B cell (primary cell): ENCODE measurements at regions not wholly inside any gene's neighbourhood (a gene's known extent, or its start where the extent isn't known, plus 50 kb on each side); places are given as distances from the start of the nearest gene placed in this dataset.

ENCODE experiments used
- ATAC-seq: fragments of 200-7000 bp; cut with Tn5 transposase; one replicate; pipeline ENCODE4 v1.10.0; 2021; ENCODE audit warnings: low read depth, mild to moderate bottlenecking, moderate number of reproducible peaks, moderate library complexity
- CTCF ChIA-PET: fragments of 350-600 bp; sonication (Branson Sonifier 250); formaldehyde crosslinking; loops from one replicate; lab custom pipeline; 2021; ENCODE audit warnings: antibody characterized with exemption, inconsistent platforms; lab: Charles Lee
- POLR2A ChIA-PET: fragments of 350-600 bp; sonication (Branson Sonifier 250); formaldehyde crosslinking; loops from one replicate; lab custom pipeline; 2021; ENCODE audit warnings: antibody characterized with exemption; lab: Charles Lee
- DNase-seq: peaks from one replicate; pipeline ENCODE4 v3.0.0; 2013
- H2AFZ ChIP-seq: 2 replicates; pipeline ENCODE4 v1.6.1; 2012; ENCODE audit warnings: mild to moderate bottlenecking, low read depth, low read length; ENCODE audit not compliant: insufficient read depth, poor library complexity, severe bottlenecking
- H3K27ac ChIP-seq, 2 donors: 1 replicate in 1 of 2; 2 replicates in 1 of 2; pipeline ENCODE4 v1.5.1; 2012 to 2013; ENCODE audit warnings: low read length in 2 of 2, mild to moderate bottlenecking in 2 of 2, moderate library complexity in 1 of 2
- H3K27me3 ChIP-seq, 4 experiments: fragments of 200-600 bp in 1 of 4; sonication (generic) in 1 of 4; replicated peaks in 1 of 4; 1 replicate in 2 of 4; 2 replicates in 2 of 4; pipeline versions ENCODE4 v1.6.1 to v1.7.0; 2013 to 2016; ENCODE audit warnings: low read length in 3 of 4, mild to moderate bottlenecking in 2 of 4, mixed read lengths in 1 of 4, moderate library complexity in 1 of 4; ENCODE audit not compliant: insufficient read depth in 4 of 4, control insufficient read depth in 3 of 4; ENCODE audit errors: control extremely low read depth in 1 of 4
- H3K36me3 ChIP-seq, 2 experiments: replicated peaks in 1 of 2; 1 replicate in 1 of 2; 2 replicates in 1 of 2; pipeline versions ENCODE4 v1.6.1 to v1.7.1; 2013; ENCODE audit warnings: low read length in 1 of 2; ENCODE audit not compliant: insufficient read depth in 2 of 2, control insufficient read depth in 1 of 2; ENCODE audit errors: control extremely low read depth in 1 of 2, extremely low read depth in 1 of 2
- H3K4me1 ChIP-seq, 2 donors: fragments of 200-600 bp in 1 of 2; sonication (generic) in 1 of 2; 1 replicate in 1 of 2; 2 replicates in 1 of 2; pipeline versions ENCODE4 v1.5.1 to v1.6.1; 2013 to 2017; ENCODE audit warnings: low read length in 2 of 2; ENCODE audit not compliant: control insufficient read depth in 2 of 2, insufficient read depth in 2 of 2
- H3K4me2 ChIP-seq: replicated peaks from 2 replicates; pipeline ENCODE3; 2012; ENCODE audit warnings: mild to moderate bottlenecking, low read depth, low read length; ENCODE audit not compliant: poor library complexity, severe bottlenecking
- H3K4me3 ChIP-seq, 5 experiments: fragments of 200-600 bp in 1 of 5; sonication (generic) in 1 of 5; 1 replicate in 3 of 5; 2 replicates in 2 of 5; pipeline versions ENCODE4 v1.5.1 to v1.7.0; 2011 to 2016; ENCODE audit warnings: low read length in 4 of 5, mild to moderate bottlenecking in 4 of 5, low read depth in 2 of 5, control low read depth in 1 of 5, moderate library complexity in 1 of 5; ENCODE audit not compliant: insufficient read depth in 1 of 5; ENCODE audit errors: control extremely low read depth in 1 of 5, extremely low read depth in 1 of 5
- H3K79me2 ChIP-seq: fragments of 200-600 bp; sonication (generic); one replicate; pipeline ENCODE4 v1.6.0; 2016; ENCODE audit warnings: low read length; ENCODE audit not compliant: control insufficient read depth, insufficient read depth
- H3K9ac ChIP-seq: fragments of 200-600 bp; sonication (generic); 2 replicates; pipeline ENCODE4 v1.6.1; 2017; ENCODE audit warnings: mild to moderate bottlenecking, low read length, moderate library complexity
- H3K9me3 ChIP-seq, 3 donors: one replicate each; pipeline versions ENCODE4 v1.6.1 to v1.7.1; 2013; ENCODE audit warnings: low read length in 2 of 3; ENCODE audit not compliant: control insufficient read depth in 2 of 3, insufficient read depth in 1 of 3; ENCODE audit errors: control extremely low read depth in 1 of 3
- H4K20me1 ChIP-seq: 2 replicates; pipeline ENCODE4 v1.6.0; 2012; ENCODE audit warnings: mild to moderate bottlenecking, low read length; ENCODE audit not compliant: insufficient read depth, control insufficient read depth, poor library complexity, severe bottlenecking
- H3K27ac Mint-ChIP-seq: one replicate; pipeline ENCODE4 v1.8.0; 2021; ENCODE audit warnings: mixed read lengths
- H3K27me3 Mint-ChIP-seq: one replicate; pipeline ENCODE4 v1.8.0; 2021; ENCODE audit warnings: mixed read lengths
- H3K4me1 Mint-ChIP-seq: one replicate; pipeline ENCODE4 v1.8.0; 2021; ENCODE audit warnings: mixed read lengths
- H3K4me3 Mint-ChIP-seq: one replicate; pipeline ENCODE4 v1.8.0; 2021; ENCODE audit warnings: mixed read lengths
- H3K9me3 Mint-ChIP-seq: one replicate; pipeline ENCODE4 v1.8.0; 2022; ENCODE audit warnings: mixed read lengths; ENCODE audit not compliant: insufficient read depth
- EZH2 ChIP-seq: IDR thresholded peaks from 2 replicates; pipeline ENCODE4 v1.6.1; 2012; ENCODE audit warnings: borderline replicate concordance, low read depth, mild to moderate bottlenecking, moderate library complexity, low read length; ENCODE audit not compliant: insufficient read depth, poor library complexity, severe bottlenecking
- WGBS: methylation state at CpG from one replicate; pipeline ENCODE4 v1.1.5; 2013; ENCODE audit warnings: missing lambda C conversion rate; ENCODE audit not compliant: insufficient coverage; 5-methylcytosine and 5-hydroxymethylcytosine counted together
- intact Hi-C: fragments of 100-400 bp; cut with micrococcal nuclease; formaldehyde crosslinking; loops from one replicate; pipeline ENCODE4 v1.10.0; 2022
- TF ChIP-seq, protein P1 (sequence below): fragments of 200-600 bp; IDR thresholded peaks from one replicate; pipeline ENCODE4 v1.8.0; 2022; ENCODE audit warnings: antibody characterized with exemption, mild to moderate bottlenecking

DNA sequence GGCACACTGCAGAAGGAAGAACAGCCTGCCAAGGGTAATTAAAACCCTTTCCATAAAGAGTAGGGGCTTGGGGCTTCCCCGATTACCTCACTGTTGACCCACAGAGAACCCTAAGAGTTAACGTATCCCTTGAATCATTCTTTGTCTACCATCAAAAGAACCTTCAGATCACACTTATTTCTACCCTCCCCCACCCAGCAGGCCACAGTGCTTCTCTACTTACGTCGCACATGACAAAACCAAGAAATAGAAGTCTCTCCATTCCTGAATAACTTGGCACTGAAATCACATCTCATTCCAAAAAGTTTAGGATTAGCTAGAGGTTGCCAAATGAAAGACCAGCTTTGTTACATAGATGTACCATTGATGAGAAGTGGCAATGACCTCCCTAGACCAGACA lies 268.7 kb upstream of the GAS1 start:
- Histone ChIP-seq H3K79me2 (no peaks in the 10 kb centered on the region), H4K20me1 (no peaks in the 10 kb centered on the region), H3K9ac (no peak overlapping the region), H3K4me1 (no peaks in the 10 kb centered on the region), H3K4me3 (no peak overlapping the region), H3K27ac (no peak overlapping the region), H2AFZ (no peak overlapping the region), H3K27me3 (no peaks in the 10 kb centered on the region), H3K9me3 (no peaks in the 10 kb centered on the region), H3K36me3 (no peaks in the 10 kb centered on the region), H3K4me2 (no peak overlapping the region)
- 93% methylated on average over 2 of the region's 4 CpGs for WGBS
- Mint-ChIP-seq H3K4me3 (no peak overlapping the region), H3K9me3 (no peaks in the 10 kb centered on the region), H3K4me1 (no peaks in the 10 kb centered on the region), H3K27me3 (no peaks in the 10 kb centered on the region), H3K27ac (no peak overlapping the region)
- ATAC-seq (no peak), DNase-seq (no peak)
- intact Hi-C loops: no loop called here
- TF ChIP-seq EZH2: no peak
- TF ChIP-seq, protein P1, sequence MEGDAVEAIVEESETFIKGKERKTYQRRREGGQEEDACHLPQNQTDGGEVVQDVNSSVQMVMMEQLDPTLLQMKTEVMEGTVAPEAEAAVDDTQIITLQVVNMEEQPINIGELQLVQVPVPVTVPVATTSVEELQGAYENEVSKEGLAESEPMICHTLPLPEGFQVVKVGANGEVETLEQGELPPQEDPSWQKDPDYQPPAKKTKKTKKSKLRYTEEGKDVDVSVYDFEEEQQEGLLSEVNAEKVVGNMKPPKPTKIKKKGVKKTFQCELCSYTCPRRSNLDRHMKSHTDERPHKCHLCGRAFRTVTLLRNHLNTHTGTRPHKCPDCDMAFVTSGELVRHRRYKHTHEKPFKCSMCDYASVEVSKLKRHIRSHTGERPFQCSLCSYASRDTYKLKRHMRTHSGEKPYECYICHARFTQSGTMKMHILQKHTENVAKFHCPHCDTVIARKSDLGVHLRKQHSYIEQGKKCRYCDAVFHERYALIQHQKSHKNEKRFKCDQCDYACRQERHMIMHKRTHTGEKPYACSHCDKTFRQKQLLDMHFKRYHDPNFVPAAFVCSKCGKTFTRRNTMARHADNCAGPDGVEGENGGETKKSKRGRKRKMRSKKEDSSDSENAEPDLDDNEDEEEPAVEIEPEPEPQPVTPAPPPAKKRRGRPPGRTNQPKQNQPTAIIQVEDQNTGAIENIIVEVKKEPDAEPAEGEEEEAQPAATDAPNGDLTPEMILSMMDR: no peak
- CTCF ChIA-PET: no interaction called here
- POLR2A ChIA-PET: no interaction called here

DNA sequence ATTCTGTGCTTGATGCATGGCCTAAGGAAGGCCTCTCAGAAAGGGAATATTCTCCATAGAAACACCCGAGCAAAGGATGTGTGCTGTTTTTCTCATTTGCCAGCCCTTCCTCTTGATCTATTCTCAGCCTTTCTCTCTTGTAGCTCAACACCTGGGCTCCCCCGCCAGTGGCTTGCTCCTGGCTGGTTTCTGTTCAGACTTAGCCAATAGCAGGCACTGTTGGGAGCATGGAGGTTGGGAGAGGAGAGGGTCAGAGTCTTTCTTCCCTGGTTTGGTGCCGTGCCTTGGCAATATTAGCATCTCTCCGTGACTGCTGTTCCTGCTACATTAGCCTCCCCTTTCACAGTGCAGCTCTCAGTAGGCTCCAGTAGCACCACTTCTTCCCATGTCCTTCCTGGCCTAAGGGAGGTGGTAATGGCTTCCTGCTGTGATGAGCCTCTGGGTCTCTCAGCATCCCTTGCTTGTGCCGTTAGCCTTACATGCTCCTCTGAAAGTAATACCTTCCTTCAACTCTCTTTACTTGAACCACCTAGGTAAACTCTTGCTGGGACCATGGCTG lies 269.7 kb upstream of the GAS1 start:
- Mint-ChIP-seq H3K4me1 (no peaks in the 10 kb centered on the region), H3K27me3 (no peaks in the 10 kb centered on the region), H3K27ac (no peak overlapping the region), H3K9me3 (no peaks in the 10 kb centered on the region), H3K4me3 (no peak overlapping the region)
- Histone ChIP-seq H3K9me3 (no peaks in the 10 kb centered on the region), H3K36me3 (no peaks in the 10 kb centered on the region), H3K79me2 (no peaks in the 10 kb centered on the region), H3K9ac (no peak overlapping the region), H3K27ac (no peak overlapping the region), H4K20me1 (no peaks in the 10 kb centered on the region), H3K27me3 (no peaks in the 10 kb centered on the region), H3K4me1 (no peaks in the 10 kb centered on the region), H2AFZ (no peak overlapping the region), H3K4me2 (no peak overlapping the region), H3K4me3 (no peak overlapping the region)
- POLR2A ChIA-PET: no interaction called here
- TF ChIP-seq, protein P1: no peak
- no peak for TF ChIP-seq EZH2
- WGBS: 93% methylated on average over 2 of the region's 5 CpGs
- intact Hi-C loops: no loop called here
- ATAC-seq (no peak), DNase-seq (no peak)
- CTCF ChIA-PET: no interaction called here
